Osteoblast (primary cell): ENCODE measurements at regions not wholly inside any gene's neighbourhood (a gene's known extent, or its start where the extent isn't known, plus 50 kb on each side); places are given as distances from the start of the nearest gene placed in this dataset.

Experiments used
- DNase-seq: peaks from one replicate; pipeline ENCODE4 v3.0.0; 2011; ENCODE audit warnings: low spot score, mixed read lengths; ENCODE audit not compliant: insufficient read length; ENCODE audit errors: missing footprints
- H2AFZ ChIP-seq: 2 replicates; pipeline ENCODE4 v1.6.0; 2011; ENCODE audit warnings: mild to moderate bottlenecking, low read length
- H3K27ac ChIP-seq: 2 replicates; pipeline ENCODE4 v1.5.1; 2011; ENCODE audit warnings: mild to moderate bottlenecking, low read depth, low read length, moderate library complexity
- H3K27me3 ChIP-seq: 2 replicates; pipeline ENCODE4 v1.6.0; 2012; ENCODE audit warnings: mild to moderate bottlenecking, control low read depth, inconsistent platforms, low read length, moderate library complexity; ENCODE audit not compliant: insufficient read depth
- H3K36me3 ChIP-seq: 2 replicates; pipeline ENCODE4 v1.5.1; 2011; ENCODE audit warnings: mild to moderate bottlenecking, low read length, control low read depth, moderate library complexity; ENCODE audit not compliant: insufficient read depth
- H3K4me1 ChIP-seq: 2 replicates; pipeline ENCODE4 v1.5.1; 2011; ENCODE audit warnings: mild to moderate bottlenecking, low read length, control low read depth, moderate library complexity; ENCODE audit not compliant: insufficient read depth
- H3K4me2 ChIP-seq: 2 replicates; pipeline ENCODE4 v1.6.0; 2011; ENCODE audit warnings: mild to moderate bottlenecking, low read length; ENCODE audit not compliant: insufficient read depth
- H3K4me3 ChIP-seq: fragments of 200-600 bp; sonication (generic); 3 replicates; pipeline ENCODE4 v1.5.1; 2012; ENCODE audit warnings: mild to moderate bottlenecking, low read length, inconsistent platforms; ENCODE audit not compliant: insufficient read depth
- H3K79me2 ChIP-seq: 2 replicates; pipeline ENCODE4 v1.6.0; 2012; ENCODE audit warnings: mild to moderate bottlenecking, low read length, control low read depth, inconsistent platforms; ENCODE audit not compliant: insufficient read depth
- H3K9me3 ChIP-seq: 2 replicates; pipeline ENCODE4 v1.5.1; 2011; ENCODE audit warnings: low read depth, low read length, control low read depth
- H4K20me1 ChIP-seq: 2 replicates; pipeline ENCODE4 v1.6.0; 2012; ENCODE audit warnings: mild to moderate bottlenecking, low read length, control low read depth; ENCODE audit not compliant: insufficient read depth
- TF ChIP-seq, protein P1 (sequence below): IDR thresholded peaks from 2 replicates; pipeline ENCODE4 v1.5.1; 2011; ENCODE audit warnings: mild to moderate bottlenecking, low read depth, low read length, moderate library complexity; ENCODE audit errors: extremely low read depth

- Histone ChIP-seq H3K79me2 (no peaks in the 10 kb centered on the region), H2AFZ (peak overlapping the region; percentile 49), H3K4me1 (no peaks in the 10 kb centered on the region), H3K36me3 (no peaks in the 10 kb centered on the region), H3K4me3 (no peak overlapping the region), H3K27me3 (no peaks in the 10 kb centered on the region), H3K4me2 (no peak overlapping the region), H3K9me3 (peaks cover 3% of the 10 kb centered on the region), H4K20me1 (no peaks in the 10 kb centered on the region), H3K27ac (no peak overlapping the region)
- DNase-seq: no peak
- TF ChIP-seq, protein P1, sequence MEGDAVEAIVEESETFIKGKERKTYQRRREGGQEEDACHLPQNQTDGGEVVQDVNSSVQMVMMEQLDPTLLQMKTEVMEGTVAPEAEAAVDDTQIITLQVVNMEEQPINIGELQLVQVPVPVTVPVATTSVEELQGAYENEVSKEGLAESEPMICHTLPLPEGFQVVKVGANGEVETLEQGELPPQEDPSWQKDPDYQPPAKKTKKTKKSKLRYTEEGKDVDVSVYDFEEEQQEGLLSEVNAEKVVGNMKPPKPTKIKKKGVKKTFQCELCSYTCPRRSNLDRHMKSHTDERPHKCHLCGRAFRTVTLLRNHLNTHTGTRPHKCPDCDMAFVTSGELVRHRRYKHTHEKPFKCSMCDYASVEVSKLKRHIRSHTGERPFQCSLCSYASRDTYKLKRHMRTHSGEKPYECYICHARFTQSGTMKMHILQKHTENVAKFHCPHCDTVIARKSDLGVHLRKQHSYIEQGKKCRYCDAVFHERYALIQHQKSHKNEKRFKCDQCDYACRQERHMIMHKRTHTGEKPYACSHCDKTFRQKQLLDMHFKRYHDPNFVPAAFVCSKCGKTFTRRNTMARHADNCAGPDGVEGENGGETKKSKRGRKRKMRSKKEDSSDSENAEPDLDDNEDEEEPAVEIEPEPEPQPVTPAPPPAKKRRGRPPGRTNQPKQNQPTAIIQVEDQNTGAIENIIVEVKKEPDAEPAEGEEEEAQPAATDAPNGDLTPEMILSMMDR: no peak
Measured at GRCh38 chr5:33167541-33167940, 273.2 kb upstream of the TARS1 start.

DNA sequence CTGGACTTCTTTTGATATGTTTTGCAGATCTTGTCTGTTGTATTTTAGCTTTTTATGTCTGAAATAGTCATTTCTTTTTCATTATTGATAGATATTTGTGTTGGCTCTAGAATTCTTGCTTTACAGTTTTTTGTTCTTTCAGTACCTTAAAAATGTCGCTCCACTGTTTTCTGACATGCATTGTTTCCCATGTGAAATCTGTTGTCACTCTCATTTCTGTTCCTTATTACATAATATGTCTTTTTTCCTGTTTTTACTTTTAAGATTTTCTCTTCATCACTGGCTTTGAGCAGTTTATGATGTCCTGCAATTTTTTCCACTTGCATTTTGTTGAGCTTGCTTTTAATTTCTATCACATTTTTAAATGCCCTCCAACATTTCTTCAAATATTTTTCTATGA is 270.4 kb upstream of the TARS1 start:
- Histone ChIP-seq H3K79me2 (no peaks in the 10 kb centered on the region), H3K9me3 (peaks cover 3% of the 10 kb centered on the region), H4K20me1 (no peaks in the 10 kb centered on the region), H3K4me3 (no peak overlapping the region), H3K4me1 (no peaks in the 10 kb centered on the region), H3K27me3 (no peaks in the 10 kb centered on the region), H2AFZ (no peak overlapping the region), H3K27ac (no peak overlapping the region), H3K4me2 (no peak overlapping the region), H3K36me3 (no peaks in the 10 kb centered on the region)
- DNase-seq: no peak
- TF ChIP-seq, protein P1: no peak

- no peak overlapping the region for H3K4me3 ChIP-seq
- H3K9me3 ChIP-seq: peaks cover 3% of the 10 kb centered on the region
- no peak overlapping the region for H3K4me2 ChIP-seq
- H3K27me3 ChIP-seq: no peaks in the 10 kb centered on the region
- no peak for DNase-seq
- no peak overlapping the region for H2AFZ ChIP-seq
- H3K79me2 ChIP-seq: no peaks in the 10 kb centered on the region
- no peak overlapping the region for H3K27ac ChIP-seq
- H3K4me1 ChIP-seq: no peaks in the 10 kb centered on the region
- no peaks in the 10 kb centered on the region for H3K36me3 ChIP-seq
- TF ChIP-seq, protein P1: no peak
- H4K20me1 ChIP-seq: no peaks in the 10 kb centered on the region
Measured at GRCh38 chr5:33174383-33174782, 266.4 kb upstream of the TARS1 start.

DNA sequence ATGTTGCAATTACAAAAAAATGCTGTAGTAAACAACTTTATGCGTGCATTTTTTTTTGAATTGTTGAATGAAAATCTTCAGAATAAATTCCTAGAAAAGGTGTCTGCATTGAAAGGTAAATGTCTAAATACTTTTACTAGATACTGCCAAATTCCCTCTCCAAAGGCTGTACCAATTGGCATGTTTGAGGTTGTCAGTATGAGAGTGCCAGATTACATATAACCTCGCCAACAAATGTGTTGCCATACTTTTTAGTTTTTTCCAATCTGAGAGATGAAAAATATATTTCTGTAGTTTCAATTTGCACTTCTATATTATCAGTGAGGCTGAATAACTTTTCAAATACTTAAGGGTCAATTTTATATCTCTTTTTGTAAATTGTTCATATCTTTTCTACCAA is 261.5 kb upstream of the TARS1 start:
- Histone ChIP-seq H3K4me2 (no peak overlapping the region), H3K4me1 (peaks cover 4% of the 10 kb centered on the region), H3K4me3 (no peak overlapping the region), H4K20me1 (no peaks in the 10 kb centered on the region), H3K9me3 (no peaks in the 10 kb centered on the region), H3K36me3 (no peaks in the 10 kb centered on the region), H3K27me3 (no peaks in the 10 kb centered on the region), H2AFZ (no peak overlapping the region), H3K27ac (no peak overlapping the region), H3K79me2 (no peaks in the 10 kb centered on the region)
- no peak for DNase-seq
- TF ChIP-seq, protein P1: no peak
